HEK293T (cell line): ENCODE measurements at regions not wholly inside any gene's neighbourhood (a gene's known extent, or its start where the extent isn't known, plus 50 kb on each side); places are given as distances from the start of the nearest gene placed in this dataset.

Source experiments
- BHLHE40 ChIP-seq: fragments of 450-650 bp; IDR thresholded peaks from 2 replicates; pipeline ENCODE4 v1.6.1; 2016; ENCODE audit warnings: mild to moderate bottlenecking, moderate library complexity, borderline replicate concordance
- CTBP1 ChIP-seq: fragments of 450-650 bp; IDR thresholded peaks from 2 replicates; pipeline ENCODE4 v1.6.1; 2016; ENCODE audit warnings: borderline replicate concordance
- ELF4 ChIP-seq: fragments of 450-650 bp; IDR thresholded peaks from 2 replicates; pipeline ENCODE4 v1.6.1; 2017; ENCODE audit warnings: antibody characterized with exemption
- FOXK2 ChIP-seq: fragments of 450-650 bp; IDR thresholded peaks from 2 replicates; pipeline ENCODE4 v1.6.1; 2016; ENCODE audit warnings: mild to moderate bottlenecking
- FOXM1 ChIP-seq: fragments of 450-650 bp; IDR thresholded peaks from 2 replicates; pipeline ENCODE4 v1.6.1; 2017; ENCODE audit warnings: mild to moderate bottlenecking, borderline replicate concordance
- L3MBTL2 ChIP-seq: fragments of 450-650 bp; conservative IDR thresholded peaks from 2 replicates; pipeline ENCODE4 v1.6.1; 2016; ENCODE audit warnings: mild to moderate bottlenecking
- NFRKB ChIP-seq: fragments of 450-650 bp; IDR thresholded peaks from 2 replicates; pipeline ENCODE4 v1.6.1; 2016; ENCODE audit warnings: mild to moderate bottlenecking, moderate library complexity
- SP1 ChIP-seq: fragments of 450-650 bp; IDR thresholded peaks from 2 replicates; pipeline ENCODE4 v1.6.1; 2017
- SUZ12 ChIP-seq: fragments of 450-650 bp; IDR thresholded peaks from 2 replicates; pipeline ENCODE4 v1.6.1; 2016; ENCODE audit warnings: mild to moderate bottlenecking
- TARDBP ChIP-seq: fragments of 450-650 bp; IDR thresholded peaks from 2 replicates; pipeline ENCODE4 v1.6.1; 2016
- ZNF384 ChIP-seq: fragments of 450-650 bp; IDR thresholded peaks from 2 replicates; pipeline ENCODE4 v1.6.1; 2016

DNA sequence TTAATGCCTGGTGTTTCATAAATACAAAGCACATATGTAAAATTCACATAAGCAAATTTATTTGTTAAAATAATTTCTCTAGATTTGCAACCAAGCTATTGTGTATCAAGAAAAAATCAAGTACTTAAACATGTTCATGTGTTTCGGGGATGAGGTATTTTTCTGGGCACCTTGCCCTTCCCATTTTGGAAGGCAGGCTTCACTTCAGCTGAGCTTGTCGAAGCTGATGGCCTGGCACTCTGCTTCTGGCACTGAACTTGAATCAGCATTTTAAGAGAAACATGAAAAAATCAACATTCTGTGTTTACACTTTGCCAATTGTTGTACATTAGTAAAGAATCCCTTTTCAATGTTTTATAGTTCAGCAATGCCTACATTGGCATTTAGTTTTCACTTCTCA, 179.1 kb upstream of the STEAP4 start:
- TF ChIP-seq ZNF384 (no peak), TARDBP (no peak), L3MBTL2 (no peak), NFRKB (no peak), SP1 (no peak), BHLHE40 (no peak), ELF4 (no peak), FOXM1 (no peak), SUZ12 (no peak), CTBP1 (no peak), FOXK2 (no peak)
